Activated B cell treated with CpG ODN at 0.5 μM for 24 hours (primary cell): ENCODE measurements at regions not wholly inside any gene's neighbourhood (a gene's known extent, or its start where the extent isn't known, plus 50 kb on each side); places are given as distances from the start of the nearest gene placed in this dataset.

Experiments used
- ATAC-seq: fragments of 200-7000 bp; cut with Tn5 transposase; one replicate; pipeline ENCODE4 v1.10.0; 2021; ENCODE audit warnings: low read depth, mild to moderate bottlenecking, moderate library complexity
- CTCF ChIA-PET: fragments of 350-600 bp; sonication (Branson Sonifier 250); formaldehyde crosslinking; loops from one replicate; lab custom pipeline; 2021; ENCODE audit warnings: antibody characterized with exemption; lab: Charles Lee
- POLR2A ChIA-PET: fragments of 350-600 bp; sonication (Branson Sonifier 250); formaldehyde crosslinking; loops from one replicate; lab custom pipeline; 2021; ENCODE audit warnings: antibody characterized with exemption; lab: Charles Lee
- DNase-seq: peaks from one replicate; pipeline ENCODE4 v3.0.0; 2022
- H3K27ac Mint-ChIP-seq: one replicate; pipeline ENCODE4 v1.8.0; 2020; ENCODE audit warnings: mixed read lengths
- H3K27me3 Mint-ChIP-seq: one replicate; pipeline ENCODE4 v1.8.0; 2021; ENCODE audit warnings: mixed read lengths
- H3K36me3 Mint-ChIP-seq: one replicate; pipeline ENCODE4 v1.8.0; 2021; ENCODE audit warnings: low read depth, mixed read lengths
- H3K4me1 Mint-ChIP-seq: one replicate; pipeline ENCODE4 v1.8.0; 2021; ENCODE audit warnings: mixed read lengths
- H3K4me3 Mint-ChIP-seq: one replicate; pipeline ENCODE4 v1.8.0; 2020; ENCODE audit warnings: mild to moderate bottlenecking, mixed read lengths
- H3K9me3 Mint-ChIP-seq: one replicate; pipeline ENCODE4 v1.8.0; 2020; ENCODE audit warnings: mixed read lengths
- intact Hi-C: fragments of 100-400 bp; cut with micrococcal nuclease; formaldehyde crosslinking; loops from one replicate; pipeline ENCODE4 v1.15.1; 2024
- TF ChIP-seq, protein P1 (sequence below): fragments of 200-600 bp; IDR thresholded peaks from one replicate; pipeline ENCODE4 v1.8.0; 2022; ENCODE audit warnings: antibody characterized with exemption, mild to moderate bottlenecking

DNA sequence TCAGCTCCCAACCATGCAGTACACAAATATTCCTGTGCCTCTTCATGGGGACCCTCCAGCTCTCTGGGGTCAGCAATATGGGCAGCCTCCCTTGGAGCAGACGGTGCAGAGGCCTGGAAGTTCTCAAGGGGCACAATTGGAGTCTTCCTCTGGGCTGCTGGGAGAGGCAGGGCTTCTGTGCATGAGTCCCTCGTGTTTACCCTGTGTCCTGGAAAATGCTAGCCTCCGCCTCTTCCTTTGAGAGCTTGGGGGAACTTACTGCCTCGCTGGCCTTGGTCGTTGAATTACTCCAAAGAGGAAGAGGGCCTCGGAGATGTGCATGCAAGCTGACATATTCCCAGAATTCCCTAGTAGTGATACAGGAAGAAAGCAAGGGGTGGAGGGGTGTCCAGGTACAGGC, 284.4 kb upstream of the IGF1R start:
- TF ChIP-seq, protein P1, sequence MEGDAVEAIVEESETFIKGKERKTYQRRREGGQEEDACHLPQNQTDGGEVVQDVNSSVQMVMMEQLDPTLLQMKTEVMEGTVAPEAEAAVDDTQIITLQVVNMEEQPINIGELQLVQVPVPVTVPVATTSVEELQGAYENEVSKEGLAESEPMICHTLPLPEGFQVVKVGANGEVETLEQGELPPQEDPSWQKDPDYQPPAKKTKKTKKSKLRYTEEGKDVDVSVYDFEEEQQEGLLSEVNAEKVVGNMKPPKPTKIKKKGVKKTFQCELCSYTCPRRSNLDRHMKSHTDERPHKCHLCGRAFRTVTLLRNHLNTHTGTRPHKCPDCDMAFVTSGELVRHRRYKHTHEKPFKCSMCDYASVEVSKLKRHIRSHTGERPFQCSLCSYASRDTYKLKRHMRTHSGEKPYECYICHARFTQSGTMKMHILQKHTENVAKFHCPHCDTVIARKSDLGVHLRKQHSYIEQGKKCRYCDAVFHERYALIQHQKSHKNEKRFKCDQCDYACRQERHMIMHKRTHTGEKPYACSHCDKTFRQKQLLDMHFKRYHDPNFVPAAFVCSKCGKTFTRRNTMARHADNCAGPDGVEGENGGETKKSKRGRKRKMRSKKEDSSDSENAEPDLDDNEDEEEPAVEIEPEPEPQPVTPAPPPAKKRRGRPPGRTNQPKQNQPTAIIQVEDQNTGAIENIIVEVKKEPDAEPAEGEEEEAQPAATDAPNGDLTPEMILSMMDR: no peak
- no peak for DNase-seq

DNA sequence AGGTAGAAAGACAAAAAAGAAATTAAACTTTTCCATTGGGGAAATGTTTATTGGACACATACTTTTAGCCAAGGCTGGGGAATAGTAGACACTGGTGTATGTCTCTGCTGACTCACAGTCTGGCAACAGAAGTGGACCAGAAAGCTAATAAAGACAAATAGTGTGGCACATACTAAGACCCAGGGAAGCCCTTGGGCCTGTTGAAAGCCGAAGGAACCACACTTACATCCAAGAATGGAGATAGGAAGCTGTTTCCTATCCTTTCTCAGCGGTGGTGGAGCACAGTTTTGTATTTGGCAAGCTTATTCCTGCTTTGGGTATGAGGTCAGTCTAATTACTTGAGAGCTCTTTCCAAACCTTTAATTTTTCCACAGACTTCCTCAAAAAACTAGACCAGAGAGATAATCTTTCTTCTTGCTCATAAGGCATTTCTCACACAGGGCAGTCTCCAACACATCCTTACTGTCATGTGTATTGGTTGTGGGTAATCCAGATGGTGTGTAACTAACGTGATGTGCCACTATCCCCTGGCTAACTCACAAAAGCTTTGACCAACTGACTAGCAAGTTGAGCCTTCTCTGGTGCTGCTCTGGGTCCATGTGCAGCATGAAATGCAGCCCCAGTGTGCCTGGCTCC, 279.1 kb upstream of the IGF1R start:
- Mint-ChIP-seq H3K27ac (no peak overlapping the region), H3K4me1 (no peaks in the 10 kb centered on the region), H3K27me3 (peaks cover 3% of the 10 kb centered on the region), H3K36me3 (no peaks in the 10 kb centered on the region), H3K9me3 (no peaks in the 10 kb centered on the region), H3K4me3 (no peak overlapping the region)
- DNase-seq: no peak
- POLR2A ChIA-PET: no interaction called here
- intact Hi-C loops: no loop called here
- TF ChIP-seq, protein P1: no peak
- ATAC-seq: no peak
- CTCF ChIA-PET: no interaction called here

More for the DNA sequence above, 284.4 kb upstream of the IGF1R start:
- ATAC-seq: no peak
- no peaks in the 10 kb centered on the region for H3K36me3 Mint-ChIP-seq
- no peak overlapping the region for H3K4me3 Mint-ChIP-seq
- no peak overlapping the region for H3K27ac Mint-ChIP-seq
- POLR2A ChIA-PET: no interaction called here
- intact Hi-C loops: no loop called here
- no peaks in the 10 kb centered on the region for H3K4me1 Mint-ChIP-seq
- H3K27me3 Mint-ChIP-seq: no peaks in the 10 kb centered on the region
- H3K9me3 Mint-ChIP-seq: no peaks in the 10 kb centered on the region
- CTCF ChIA-PET: no interaction called here

DNA sequence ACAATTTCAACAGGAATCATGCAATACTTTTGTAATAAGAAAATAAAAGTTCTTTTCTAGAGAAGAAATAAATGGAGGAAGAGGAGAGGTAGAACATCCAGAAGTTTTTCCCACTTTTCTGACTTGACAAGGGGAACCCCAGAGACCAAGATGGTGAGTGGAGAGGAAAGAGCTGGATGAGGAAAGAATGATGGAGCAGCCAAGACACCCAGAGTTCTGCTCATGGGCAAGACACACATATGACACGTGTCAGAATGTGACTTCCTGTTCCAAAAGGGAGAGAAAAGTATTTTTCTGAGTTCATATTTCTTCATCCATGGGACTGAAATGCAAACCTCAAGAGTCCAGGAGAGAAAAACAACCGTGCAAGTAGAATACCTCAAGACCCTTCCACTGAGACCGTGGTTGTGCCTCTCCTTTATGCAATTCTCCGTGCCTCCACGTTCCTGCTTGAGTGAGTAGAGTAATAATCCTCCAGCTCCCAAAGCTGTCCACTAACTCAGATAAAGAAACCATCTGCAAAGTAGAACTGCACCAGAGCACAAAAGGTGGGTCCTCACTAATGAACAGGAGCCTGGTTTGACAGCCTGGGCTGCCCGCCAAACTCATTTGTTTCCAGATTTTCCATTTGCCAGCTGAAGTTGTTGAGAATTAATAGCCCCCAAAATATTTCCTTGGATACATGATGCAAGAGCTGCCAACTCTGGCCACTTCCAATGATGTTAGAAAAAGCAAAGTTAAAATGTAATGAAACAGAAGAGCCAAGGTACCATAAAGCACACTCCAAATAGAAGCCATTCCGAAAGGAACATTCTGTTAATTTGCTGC, 272.6 kb upstream of the IGF1R start:
- DNase-seq (no peak), ATAC-seq (no peak)
- TF ChIP-seq, protein P1: no peak
- H3K27ac Mint-ChIP-seq: no peak overlapping the region
- peaks cover 2% of the 10 kb centered on the region for H3K9me3 Mint-ChIP-seq
- H3K27me3 Mint-ChIP-seq: peaks cover 2% of the 10 kb centered on the region
- ChIA-PET CTCF (no interaction called here), POLR2A (no interaction called here)
- no peaks in the 10 kb centered on the region for H3K36me3 Mint-ChIP-seq
- no peaks in the 10 kb centered on the region for H3K4me1 Mint-ChIP-seq
- H3K4me3 Mint-ChIP-seq: no peak overlapping the region
- intact Hi-C loops: no loop called here

DNA sequence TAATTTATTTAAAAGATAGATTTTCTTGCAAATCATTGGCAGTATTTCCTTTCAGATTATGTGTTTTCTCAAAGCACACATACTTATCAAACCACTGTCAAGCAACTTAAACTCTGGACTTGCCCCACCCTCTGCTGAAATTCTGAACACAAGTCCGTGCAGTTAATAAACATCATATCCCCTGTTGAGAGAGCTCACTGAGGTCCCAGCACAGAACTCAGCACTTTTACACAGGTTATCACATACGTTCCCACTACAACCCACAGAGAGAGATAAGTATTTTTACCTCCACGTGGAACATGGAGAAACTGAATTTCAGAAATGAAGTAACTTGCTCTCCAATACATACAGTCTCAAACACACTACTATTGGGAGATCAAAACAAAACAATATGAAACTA, 267.6 kb upstream of the IGF1R start:
- CTCF ChIA-PET: no interaction called here
- no peak for DNase-seq
- H3K9me3 Mint-ChIP-seq: peaks cover 2% of the 10 kb centered on the region
- H3K27me3 Mint-ChIP-seq: peaks cover 2% of the 10 kb centered on the region
- ATAC-seq: no peak
- TF ChIP-seq, protein P1: no peak
- H3K27ac Mint-ChIP-seq: no peak overlapping the region
- POLR2A ChIA-PET: no interaction called here
- H3K4me3 Mint-ChIP-seq: no peak overlapping the region
- intact Hi-C loops: no loop called here
- H3K4me1 Mint-ChIP-seq: no peaks in the 10 kb centered on the region
- H3K36me3 Mint-ChIP-seq: no peaks in the 10 kb centered on the region

DNA sequence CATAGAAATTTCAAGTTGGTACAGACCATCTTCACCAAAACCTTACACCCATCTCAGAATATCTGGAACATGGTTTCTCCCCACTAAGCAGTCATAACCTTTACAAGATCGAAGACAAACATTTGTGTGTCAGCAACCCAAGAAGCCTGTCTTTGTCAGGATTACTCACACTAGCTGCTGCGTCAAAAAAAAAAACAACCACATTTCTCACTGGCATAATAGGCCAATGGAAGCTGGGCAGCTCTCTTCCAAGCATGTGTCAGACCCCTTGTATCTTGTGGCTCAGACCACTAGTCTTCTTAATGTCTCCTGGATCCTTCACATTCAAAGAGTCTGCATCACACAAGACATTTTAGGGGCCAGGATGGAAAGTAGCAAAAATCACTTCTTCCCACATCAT, 266.9 kb upstream of the IGF1R start:
- DNase-seq: no peak
- ChIA-PET CTCF (no interaction called here), POLR2A (no interaction called here)
- Mint-ChIP-seq H3K4me3 (no peak overlapping the region), H3K27ac (no peak overlapping the region), H3K36me3 (no peaks in the 10 kb centered on the region), H3K9me3 (peaks cover 2% of the 10 kb centered on the region), H3K4me1 (no peaks in the 10 kb centered on the region), H3K27me3 (peaks cover 2% of the 10 kb centered on the region)
- ATAC-seq: no peak
- TF ChIP-seq, protein P1: no peak
- intact Hi-C loops: no loop called here
